HG03520 (cell line): ENCODE measurements at regions not wholly inside any gene's neighbourhood (a gene's known extent, or its start where the extent isn't known, plus 50 kb on each side); places are given as distances from the start of the nearest gene placed in this dataset.
A peak's percentile ranks its signal among the peaks of the same experiment; 100 is the strongest.

ENCODE experiments used
- ATAC-seq: cut with Tn5 transposase; IDR thresholded peaks from one replicate; pipeline ENCODE4 v1.9.1; 2021; ENCODE audit warnings: mild to moderate bottlenecking, moderate library complexity; ENCODE audit not compliant: unreplicated experiment

GRCh38 chr12:24759155-24759554, 189.7 kb downstream of the BCAT1 start:
- ATAC-seq, result no peak

- ATAC-seq, result no peak
Measured at GRCh38 chr12:24756479-24757024, 192.3 kb downstream of the BCAT1 start.

GRCh38 chr12:24754690-24755638, 193.9 kb downstream of the BCAT1 start:
- ATAC-seq, result no peak

DNA sequence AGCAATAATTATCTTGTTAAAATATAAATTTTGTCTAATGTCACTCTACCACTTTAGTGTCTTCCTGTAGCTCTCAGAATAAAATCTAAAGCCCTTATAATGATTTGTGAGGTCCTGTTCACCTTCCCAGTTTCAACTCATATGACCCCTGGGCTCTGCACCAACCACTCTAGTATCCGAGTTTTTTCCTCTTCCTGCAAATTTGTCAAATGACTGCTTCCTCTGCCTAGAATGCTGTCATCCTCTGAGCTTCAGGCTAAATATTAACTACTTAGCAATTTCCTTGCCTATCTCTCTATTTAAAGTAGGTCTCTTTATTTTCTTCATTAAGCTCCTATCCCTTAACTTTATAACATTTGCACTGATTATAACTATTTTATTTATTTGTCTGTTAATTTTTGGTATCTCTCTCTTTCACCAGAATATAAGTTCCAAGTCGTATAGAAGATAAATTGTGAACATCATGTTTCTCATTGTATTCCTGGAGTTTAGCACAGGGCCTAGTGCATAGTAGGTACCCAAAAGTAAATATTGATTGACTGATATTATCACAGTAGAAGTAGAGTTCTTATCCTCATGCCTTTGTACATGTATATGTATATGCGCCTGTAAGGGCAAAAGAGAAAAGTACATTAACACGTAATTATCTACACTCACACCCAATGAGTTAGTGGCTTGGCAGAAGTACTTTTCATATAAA, 196.0 kb downstream of the BCAT1 start:
- no peak for ATAC-seq

- no peak for ATAC-seq
Measured at GRCh38 chr12:24751181-24751580, 197.7 kb downstream of the BCAT1 start.

- no peak for ATAC-seq
Measured at GRCh38 chr12:24750263-24750662, 198.6 kb downstream of the BCAT1 start.

- ATAC-seq, result no peak
Measured at GRCh38 chr12:24749171-24749570, 199.7 kb downstream of the BCAT1 start.

DNA sequence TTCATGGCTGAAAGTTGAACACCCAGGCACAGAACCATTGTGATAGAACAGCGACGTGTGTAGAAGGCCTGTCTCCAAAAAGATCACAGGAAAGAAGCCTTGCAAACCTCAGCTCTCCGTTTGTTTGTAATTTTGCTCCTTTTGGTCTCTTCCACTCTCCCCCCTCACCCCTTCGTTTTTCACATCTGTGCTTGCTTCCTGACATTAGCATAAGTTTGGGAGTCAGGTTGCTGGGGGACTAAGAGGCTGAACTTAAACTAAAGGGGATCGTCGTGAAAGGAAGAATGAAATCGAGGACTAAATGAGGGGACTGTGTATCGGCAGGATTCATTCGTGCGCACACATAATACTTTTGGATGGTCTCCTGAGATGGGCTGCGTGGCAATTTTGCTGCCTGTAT, 200.6 kb downstream of the BCAT1 start:
- no peak for ATAC-seq

- no peak for ATAC-seq
Measured at GRCh38 chr12:24746864-24747263, 202.0 kb downstream of the BCAT1 start.

DNA sequence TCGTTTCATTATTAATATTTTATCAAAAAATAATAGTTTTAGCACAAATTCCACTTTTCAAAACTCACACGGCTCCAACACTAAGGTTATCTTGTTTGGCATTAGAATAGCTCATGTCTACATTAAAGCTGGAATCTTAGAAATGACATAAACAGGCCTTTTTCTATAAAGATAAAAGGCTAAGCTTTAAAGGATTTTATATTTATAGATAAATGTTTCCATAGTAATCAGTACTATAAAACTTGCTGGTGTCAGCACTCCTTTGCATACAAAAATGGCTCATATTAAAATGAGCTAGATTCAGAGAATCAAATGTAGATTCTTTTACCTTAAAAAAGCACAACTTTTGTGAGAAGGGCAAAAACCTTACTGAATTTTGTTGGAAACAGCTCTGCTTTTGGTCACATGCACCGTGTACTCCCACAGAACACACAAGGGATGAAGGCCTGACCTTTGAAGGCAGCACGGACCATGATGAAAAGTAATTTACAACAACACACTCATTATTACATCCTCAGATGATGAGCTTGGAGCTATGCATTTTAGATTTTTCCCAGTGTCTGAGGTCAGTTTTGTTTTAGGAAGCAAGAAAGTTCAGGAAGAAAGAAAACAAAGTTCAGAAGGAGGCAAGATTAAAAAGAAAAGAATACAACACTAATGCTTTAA, 202.8 kb downstream of the BCAT1 start:
- ATAC-seq, result no peak

DNA sequence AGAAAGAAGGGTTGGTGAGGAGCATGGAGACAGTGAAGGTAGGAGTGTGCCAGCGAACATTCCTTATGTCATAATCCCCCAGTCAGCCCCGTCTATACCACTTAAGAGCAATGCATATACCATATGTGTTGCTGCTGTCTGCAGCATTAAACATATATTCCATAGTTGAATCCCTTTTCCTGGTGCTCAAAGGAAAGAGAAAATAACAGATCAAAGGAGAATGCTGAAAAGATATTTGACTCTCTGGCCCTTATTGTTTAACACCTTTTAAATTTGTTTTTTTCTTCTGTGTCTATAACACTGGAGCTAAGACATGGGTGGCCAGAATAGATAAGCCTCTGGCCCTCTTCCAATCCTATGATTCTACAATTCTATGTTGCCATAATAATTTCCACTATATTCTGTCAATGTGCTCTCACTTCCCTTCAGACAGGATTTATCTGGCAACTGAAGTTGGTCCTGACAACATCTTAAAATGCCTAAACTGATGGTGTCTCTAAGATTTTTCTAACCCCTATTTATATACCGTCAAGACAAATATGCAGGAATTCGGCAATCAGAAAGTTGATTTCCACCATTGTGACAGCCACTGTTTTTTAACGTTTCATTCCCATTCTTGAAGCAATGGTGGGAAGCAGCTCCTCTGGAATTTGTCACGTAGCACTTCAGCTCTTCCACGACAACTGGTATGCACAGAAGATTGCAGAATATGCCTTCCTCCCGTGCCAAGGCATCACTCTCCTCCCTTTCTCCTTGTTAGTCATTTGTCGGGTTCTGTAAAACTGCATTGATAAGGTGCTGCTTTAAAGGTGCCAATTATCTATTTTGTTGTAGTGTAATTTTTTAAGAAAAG, 204.7 kb downstream of the BCAT1 start:
- ATAC-seq, result no peak

DNA sequence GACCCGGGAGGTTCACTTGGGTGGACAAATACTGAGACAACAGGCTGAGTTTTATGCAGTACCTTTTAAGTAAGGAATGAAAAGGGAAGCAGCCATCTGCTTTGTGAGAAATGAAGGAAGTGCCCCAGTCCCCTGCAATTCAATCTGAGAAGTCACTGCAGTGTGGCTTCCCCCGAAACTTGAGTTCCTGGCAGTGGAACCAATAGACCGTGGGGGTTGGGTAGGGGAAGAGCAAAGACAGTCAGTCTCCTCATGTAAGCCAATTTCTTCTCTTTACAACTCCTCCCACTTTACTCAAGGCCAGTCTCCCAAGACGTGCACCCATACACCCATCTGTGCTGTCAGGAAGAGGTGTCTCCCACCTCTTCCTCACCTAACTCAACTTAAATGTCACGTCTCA, 206.5 kb downstream of the BCAT1 start:
- ATAC-seq, result peak; percentile 68

GRCh38 chr12:24741216-24741615, 207.7 kb downstream of the BCAT1 start:
- peak; percentile 57 for ATAC-seq

GRCh38 chr12:24739106-24739779, 209.7 kb downstream of the BCAT1 start:
- no peak for ATAC-seq

GRCh38 chr12:24738441-24738840, 210.5 kb downstream of the BCAT1 start:
- no peak for ATAC-seq

DNA sequence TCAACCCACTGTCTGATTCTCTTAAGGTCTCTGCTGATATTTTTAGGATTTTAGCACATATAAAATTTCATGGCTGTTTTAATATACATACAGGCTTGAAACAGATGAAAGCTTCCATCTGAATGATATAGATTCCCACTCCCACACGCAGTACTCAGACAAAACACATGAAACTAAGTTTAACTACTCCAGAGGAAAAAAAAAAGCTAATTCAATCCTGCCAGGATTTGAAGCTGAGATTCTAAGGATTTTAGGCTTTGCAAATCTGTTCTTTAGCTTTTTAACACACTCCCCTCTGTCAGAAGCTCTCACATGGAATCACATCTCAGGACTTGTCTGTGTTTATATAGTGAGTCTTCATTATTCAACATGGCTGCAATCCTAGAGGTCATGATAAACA, 217.3 kb downstream of the BCAT1 start:
- no peak for ATAC-seq

- ATAC-seq, result no peak
Measured at GRCh38 chr12:24730489-24730896, 218.4 kb downstream of the BCAT1 start.

- no peak for ATAC-seq
Measured at GRCh38 chr12:24728826-24729225, 220.1 kb downstream of the BCAT1 start.

GRCh38 chr12:24728366-24728765, 220.5 kb downstream of the BCAT1 start:
- no peak for ATAC-seq

DNA sequence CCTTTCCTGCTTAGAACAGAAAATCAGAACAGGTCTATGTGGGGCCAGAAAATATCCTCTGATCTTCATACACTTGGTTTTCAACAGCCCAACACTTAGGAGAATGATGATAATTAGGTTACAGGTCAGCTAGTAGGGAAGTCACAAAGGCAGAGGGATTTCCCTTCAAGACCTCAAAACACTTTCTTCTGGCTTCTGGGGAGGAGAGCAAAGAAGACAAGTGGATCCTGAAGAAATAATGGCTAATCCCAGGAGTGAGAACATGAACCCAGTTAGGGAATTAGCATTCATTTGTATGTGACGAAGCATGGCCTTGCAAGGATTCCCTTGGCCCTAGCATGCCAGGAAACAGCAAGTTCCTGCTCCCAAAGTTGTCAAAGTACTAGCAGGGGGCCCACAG, 223.3 kb downstream of the BCAT1 start:
- ATAC-seq, result no peak
